ENCODE measurements at regions not wholly inside any gene's neighbourhood (a gene's known extent, or its start where the extent isn't known, plus 50 kb on each side); places are given as distances from the start of the nearest gene placed in this dataset.
"Not testable (repeated sequence)": the region's sequence is repeated elsewhere in the genome, so short reads cannot be mapped to it uniquely, and the experiment has no call there.

DNA sequence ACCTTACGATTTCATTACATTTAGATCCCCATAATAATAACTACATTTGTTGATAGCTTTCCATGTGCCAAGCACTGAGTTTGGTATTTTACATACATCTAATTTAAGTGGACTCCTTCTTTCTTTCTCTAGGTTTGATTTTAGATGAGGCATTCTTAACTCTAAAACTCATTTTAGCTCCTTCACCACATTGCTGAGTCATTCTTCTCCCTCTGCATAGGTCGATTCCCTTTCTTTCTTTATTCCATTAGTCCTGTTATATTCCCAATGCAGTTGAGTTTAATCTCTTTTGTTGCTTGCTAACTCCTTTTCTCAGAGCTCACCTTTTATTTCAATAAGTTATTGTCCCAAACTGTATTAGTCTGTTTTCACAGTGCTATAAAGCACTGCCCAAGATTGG lies 329.8 kb downstream of the TAF11L14 start:
- no peak for DNase-seq (ENCODE audit: low read depth in 4 of 4, low spot score in 1 of 4)

DNA sequence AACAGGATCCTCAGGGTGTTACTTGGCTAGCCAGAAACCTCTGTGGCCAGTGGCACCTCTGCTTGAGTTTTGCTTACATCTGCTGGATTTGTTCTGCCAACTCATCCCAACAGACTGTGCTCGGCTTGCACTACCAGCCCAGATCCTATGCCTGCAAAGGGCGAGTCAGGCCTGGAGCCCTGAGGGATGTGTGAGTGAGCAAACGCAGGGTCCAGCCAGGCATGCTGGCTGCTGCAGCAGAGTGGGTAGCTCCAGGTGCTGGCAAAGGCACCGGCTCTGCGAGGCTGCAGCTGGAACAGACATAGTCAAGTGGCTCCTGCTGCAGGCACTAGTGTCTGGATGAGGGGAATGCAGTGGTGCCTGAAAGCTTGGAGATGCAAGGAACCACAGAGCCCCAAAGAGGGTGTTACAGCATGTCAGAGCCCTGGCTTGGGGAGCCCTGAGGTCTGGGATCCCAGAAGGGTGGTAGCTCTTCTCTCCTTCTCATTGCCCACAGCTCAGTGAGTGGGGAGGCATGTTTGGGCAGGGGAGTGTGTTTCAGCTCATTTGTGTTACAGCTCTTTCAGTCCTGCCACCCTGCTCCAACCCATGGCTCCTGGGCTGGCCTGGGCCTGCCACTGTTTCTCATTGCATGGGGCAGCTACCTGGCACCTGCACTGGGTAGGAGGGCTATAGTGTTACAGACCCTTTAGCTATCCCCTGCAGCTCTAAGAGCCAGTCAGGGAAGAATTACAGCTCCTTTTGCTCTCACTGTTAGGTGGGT lies 332.6 kb downstream of the TAF11L14 start:
- no peak for DNase-seq (ENCODE audit: low read depth in 4 of 4, low spot score in 1 of 4)

DNA sequence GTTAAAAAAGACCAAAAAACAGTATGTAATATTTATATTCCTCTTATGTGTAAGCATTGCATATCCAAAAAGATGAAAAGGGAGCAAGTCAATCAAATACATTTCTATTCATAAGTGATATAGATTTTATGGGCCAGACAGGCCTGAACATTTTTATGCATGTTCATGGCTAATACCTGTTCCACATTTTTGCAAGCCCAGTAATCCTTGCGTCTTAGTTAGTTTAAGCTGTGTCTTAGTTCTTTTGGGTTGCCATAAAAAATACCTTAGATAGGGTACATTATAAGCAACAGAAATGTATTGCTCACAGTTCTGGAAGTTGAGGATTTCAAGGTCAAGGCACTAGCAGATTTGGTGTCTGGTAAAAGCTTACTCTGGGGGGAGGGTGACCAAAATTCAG lies 342.1 kb downstream of the TAF11L14 start:
- DNase-seq (ENCODE audit: low read depth in 4 of 4, low spot score in 1 of 4), result no peak

GRCh38 chr5:17978954-17979353 lies 344.7 kb downstream of the TAF11L14 start:
- no peak for DNase-seq (ENCODE audit: low read depth in 4 of 4, low spot score in 1 of 4)

GRCh38 chr5:17982626-17983025 lies 348.4 kb downstream of the TAF11L14 start:
- DNase-seq (ENCODE audit: low read depth in 4 of 4, low spot score in 1 of 4), result not testable (repeated sequence)

DNA sequence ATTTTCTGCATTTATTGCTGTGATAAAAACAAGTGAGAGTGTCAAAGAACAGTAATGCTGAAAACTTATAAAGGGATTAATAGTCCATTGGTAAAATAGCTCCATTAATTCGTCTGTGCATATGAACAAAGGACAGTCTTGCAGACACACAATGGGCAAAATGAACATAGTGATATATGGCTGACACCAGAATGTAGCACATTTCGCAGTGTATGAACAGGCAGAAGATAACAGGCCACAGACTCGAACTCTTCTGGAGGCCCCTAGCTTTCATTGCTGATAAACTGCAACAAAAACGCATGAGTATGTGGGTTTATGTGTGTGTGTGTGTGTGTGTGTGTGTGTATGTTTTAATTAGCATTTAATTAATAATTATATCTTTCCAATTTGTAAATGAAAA lies 354.8 kb downstream of the TAF11L14 start:
- no peak for DNase-seq (ENCODE audit: low read depth in 4 of 4, low spot score in 1 of 4)

- no peak for DNase-seq (ENCODE audit: low read depth in 4 of 4, low spot score in 1 of 4)
These were observed 355.6 kb downstream of the TAF11L14 start for GRCh38 chr5:17989567-17990563.

DNA sequence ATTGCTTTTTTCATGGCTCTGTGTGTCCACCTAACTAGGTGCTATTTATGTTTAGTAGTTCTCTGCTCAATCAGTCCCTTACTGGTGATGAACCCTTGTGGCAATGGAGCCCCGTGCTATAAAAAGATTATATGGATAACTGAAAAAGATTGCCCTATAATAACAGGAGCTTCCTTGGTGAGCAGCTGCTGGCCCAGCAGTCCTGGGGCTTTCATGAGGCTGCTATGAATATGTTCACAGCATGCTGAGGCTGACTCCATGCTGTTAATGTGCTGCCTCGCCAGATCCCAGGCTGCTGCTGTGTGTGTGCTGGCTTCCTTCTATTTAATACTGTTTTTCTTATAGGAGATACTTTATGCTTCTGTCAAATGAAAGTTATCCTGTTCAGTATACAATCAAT lies 357.5 kb downstream of the TAF11L14 start:
- DNase-seq (ENCODE audit: low read depth in 4 of 4, low spot score in 1 of 4), result no peak

- DNase-seq (ENCODE audit: low read depth in 4 of 4, low spot score in 1 of 4), result no peak
These were observed 358.0 kb downstream of the TAF11L14 start for GRCh38 chr5:17992291-17992690.

GRCh38 chr5:17995997-17996396 lies 361.7 kb downstream of the TAF11L14 start:
- no peak for DNase-seq (ENCODE audit: low read depth in 4 of 4, low spot score in 1 of 4)

GRCh38 chr5:17999858-18000257 lies 365.6 kb downstream of the TAF11L14 start:
- no peak for DNase-seq (ENCODE audit: low read depth in 4 of 4, low spot score in 1 of 4)

- DNase-seq (ENCODE audit: low read depth in 4 of 4, low spot score in 1 of 4), result no peak
These were observed 366.5 kb downstream of the TAF11L14 start for GRCh38 chr5:18000744-18001143.

GRCh38 chr5:18003312-18003711 lies 369.1 kb downstream of the TAF11L14 start:
- no peak for DNase-seq (ENCODE audit: low read depth in 4 of 4, low spot score in 1 of 4)

DNA sequence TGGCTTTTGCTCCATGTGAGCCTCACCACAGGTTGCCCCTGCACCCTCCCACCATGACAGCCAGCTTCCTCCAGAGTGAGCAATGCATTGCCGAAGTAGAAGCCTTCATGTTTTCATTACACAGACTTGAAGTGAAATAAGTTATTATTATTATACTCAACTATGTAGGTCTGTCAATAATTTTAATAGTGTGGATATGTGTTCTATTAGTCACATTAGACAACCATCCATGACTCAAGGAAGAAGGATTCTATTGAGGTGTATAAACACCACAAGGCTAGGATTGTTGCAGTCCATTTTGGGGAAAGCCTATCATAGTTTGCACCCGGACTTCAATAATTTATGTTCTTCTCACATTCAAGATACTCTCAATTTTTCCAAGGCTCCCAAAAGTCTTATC lies 369.5 kb downstream of the TAF11L14 start:
- no peak for DNase-seq (ENCODE audit: low read depth in 4 of 4, low spot score in 1 of 4)

GRCh38 chr5:18006235-18006634 lies 372.0 kb downstream of the TAF11L14 start:
- DNase-seq (ENCODE audit: low read depth in 4 of 4, low spot score in 1 of 4), result not testable (repeated sequence)

DNA sequence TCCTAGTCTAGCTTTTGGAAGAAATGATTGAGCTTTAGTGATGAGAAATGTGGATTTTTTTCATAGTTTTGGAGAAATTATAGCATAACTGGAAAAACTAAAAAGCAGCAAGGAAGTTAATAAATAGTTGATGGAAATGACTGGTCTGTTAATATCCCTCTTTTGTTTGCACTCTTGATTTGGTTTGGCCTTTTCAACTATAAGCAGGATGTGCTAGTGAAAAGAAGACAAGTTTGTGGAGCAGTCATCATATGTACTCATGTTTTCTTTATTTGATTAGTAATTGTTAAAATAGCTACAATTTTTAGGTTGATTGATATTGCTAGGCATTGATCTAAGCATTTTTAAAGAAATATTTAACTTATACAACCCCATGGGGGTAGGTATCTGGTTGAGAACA lies 374.7 kb downstream of the TAF11L14 start:
- DNase-seq (ENCODE audit: low read depth in 4 of 4, low spot score in 1 of 4), result no peak

DNA sequence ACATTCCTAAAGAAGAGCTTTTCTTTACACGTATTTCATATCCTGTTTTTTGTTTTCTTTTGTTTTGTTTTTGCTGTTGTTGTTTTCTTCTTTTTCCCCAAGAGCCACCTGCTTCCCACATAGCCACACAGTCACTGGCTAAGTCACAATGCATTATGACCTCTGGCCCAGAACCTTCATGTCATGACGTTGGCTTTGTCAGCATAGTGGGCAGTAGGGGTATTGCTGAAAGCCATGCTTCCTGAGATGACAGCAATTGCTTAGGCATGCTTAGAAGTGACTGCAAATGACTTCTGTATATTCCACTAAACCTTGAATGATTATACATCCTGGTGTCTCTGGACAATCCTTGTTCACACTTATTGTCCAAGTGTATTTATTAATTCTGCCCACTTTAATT lies 375.8 kb downstream of the TAF11L14 start:
- no peak for DNase-seq (ENCODE audit: low read depth in 4 of 4, low spot score in 1 of 4)

DNA sequence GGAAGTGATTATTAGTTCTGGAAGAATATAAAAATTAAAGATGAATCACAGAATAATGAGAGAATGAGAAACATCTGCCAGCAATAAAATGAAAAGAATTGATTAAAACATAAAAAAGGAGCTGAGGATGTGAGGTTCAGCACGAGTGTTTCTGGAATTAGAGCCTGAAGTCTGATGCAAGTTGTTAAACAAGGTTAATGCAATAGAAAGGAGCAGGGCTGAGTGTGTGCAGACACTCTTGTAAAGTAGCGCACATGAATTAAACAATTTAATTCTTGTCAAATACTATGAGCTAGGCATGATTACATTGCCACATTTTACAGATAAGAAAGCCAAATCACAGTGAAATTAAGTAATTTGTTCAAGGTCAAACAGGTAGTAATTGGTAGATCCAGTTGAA lies 384.2 kb downstream of the TAF11L14 start:
- no peak for DNase-seq (ENCODE audit: low read depth in 4 of 4, low spot score in 1 of 4)

DNA sequence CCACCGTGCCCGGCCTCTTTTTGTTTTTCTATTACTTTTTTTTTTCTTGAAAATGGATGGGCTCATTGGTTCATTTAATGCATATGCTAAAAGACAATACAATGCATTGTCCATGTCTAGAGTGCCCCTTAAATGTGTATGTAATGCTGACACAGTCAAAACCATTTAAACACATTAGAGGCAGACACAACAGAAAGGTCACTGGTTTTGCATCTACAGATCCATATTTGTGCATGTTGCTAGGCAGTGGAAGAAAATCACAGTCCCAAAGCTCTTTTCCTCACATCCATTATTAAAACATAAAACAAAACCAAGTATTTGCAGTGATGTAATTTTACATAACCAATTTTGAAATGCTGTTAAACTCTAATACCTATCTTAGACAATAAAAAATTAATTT lies 389.0 kb downstream of the TAF11L14 start:
- no peak for DNase-seq (ENCODE audit: low read depth in 4 of 4, low spot score in 1 of 4)

- DNase-seq (ENCODE audit: low read depth in 4 of 4, low spot score in 1 of 4), result no peak
These were observed 389.7 kb downstream of the TAF11L14 start for GRCh38 chr5:18023986-18024385.

- no peak for DNase-seq (ENCODE audit: low read depth in 4 of 4, low spot score in 1 of 4)
These were observed 390.3 kb downstream of the TAF11L14 start for GRCh38 chr5:18024542-18024941.

DNA sequence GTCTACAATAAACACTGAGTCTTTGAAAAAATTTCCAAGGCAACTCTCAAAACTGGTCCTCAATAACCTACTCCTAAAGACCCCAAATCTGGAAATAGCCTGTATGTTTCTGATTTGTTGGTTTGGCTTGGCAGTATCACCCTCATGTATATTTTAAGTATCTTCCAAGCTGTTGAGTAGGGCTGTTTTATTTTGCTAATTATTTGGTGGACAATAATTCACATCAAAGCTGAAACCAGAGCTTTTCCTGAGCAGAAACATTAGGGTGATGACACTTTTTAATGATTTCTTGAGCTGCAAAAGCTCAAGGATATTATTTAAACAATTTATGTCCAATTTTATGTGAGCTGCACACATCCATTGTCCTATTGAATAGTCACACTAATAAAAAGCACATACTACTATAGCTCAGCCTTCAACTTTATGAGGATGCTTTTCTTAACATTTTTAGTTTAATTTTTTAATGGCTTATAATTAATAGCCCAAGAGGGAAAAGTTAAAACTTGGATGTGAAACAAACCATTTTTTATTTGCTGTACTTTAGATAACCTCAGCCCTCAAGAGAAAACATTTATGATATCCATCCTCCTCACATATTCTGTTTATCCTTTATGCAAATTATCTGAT lies 393.1 kb downstream of the TAF11L14 start:
- DNase-seq (ENCODE audit: low read depth in 4 of 4, low spot score in 1 of 4), result no peak

All from stimulated activated CD4-positive, alpha-beta T cell treated with anti-CD3 and anti-CD28 coated beads, Interleukin-1b, Interleukin-23, amount 100 ng/mL, for 24 hours (primary cell).